Right atrium auricular region (tissue), 2 donors: ENCODE measurements at regions not wholly inside any gene's neighbourhood (a gene's known extent, or its start where the extent isn't known, plus 50 kb on each side); places are given as distances from the start of the nearest gene placed in this dataset.

Experiments
- DNase-seq: peaks from one replicate; pipeline ENCODE4 v3.0.0-alpha.2; 2019; ENCODE audit warnings: low spot score
- H3K27ac ChIP-seq, 2 donors: fragments of 200-600 bp; sonication (generic); 1 replicate in 1 of 2; 2 replicates in 1 of 2; pipeline ENCODE4 v1.5.1; 2016 to 2019
- H3K27me3 ChIP-seq, 2 donors: fragments of 200-600 bp; sonication (generic); one replicate each; pipeline versions ENCODE4 v1.5.1 to v1.6.0; 2017 to 2019
- H3K36me3 ChIP-seq: fragments of 200-600 bp; sonication (generic); one replicate; pipeline ENCODE4 v1.5.1; 2016
- H3K4me1 ChIP-seq, 2 donors: fragments of 200-600 bp; sonication (generic); one replicate each; pipeline versions ENCODE4 v1.5.1 to v1.6.0; 2017 to 2019
- H3K4me3 ChIP-seq, 2 donors: fragments of 200-600 bp; sonication (generic); 1 replicate in 1 of 2; 2 replicates in 1 of 2; pipeline ENCODE4 v1.5.1; 2017 to 2019; ENCODE audit warnings: mild to moderate bottlenecking in 1 of 2, moderate library complexity in 1 of 2
- H3K9me3 ChIP-seq, 2 donors: fragments of 200-600 bp; sonication (generic); one replicate each; pipeline ENCODE4 v1.5.1; 2019
- CTCF ChIP-seq, 2 donors: fragments of 200-600 bp; sonication (generic); IDR thresholded peaks; one replicate each; pipeline ENCODE4 v1.5.1; 2019; ENCODE audit warnings: antibody characterized with exemption in 2 of 2

GRCh38 chr2:226030788-226031646 is 631.5 kb downstream of the NYAP2 start:
- H3K4me1 ChIP-seq = peaks cover 0 to 12% of the 10 kb centered on the region in 2 donors
- no peaks in the 10 kb centered on the region for H3K27me3 ChIP-seq
- peak overlapping the region; percentile 38 to 55 for H3K4me3 ChIP-seq
- DNase-seq = peak; percentile 77
- no peaks in the 10 kb centered on the region for H3K9me3 ChIP-seq
- no peaks in the 10 kb centered on the region for H3K36me3 ChIP-seq
- peak overlapping the region; percentile 18 to 54 for H3K27ac ChIP-seq
- TF ChIP-seq CTCF (IDR thresholded peaks at IDR 0.05) = no peak

GRCh38 chr2:226030369-226030768 is 630.9 kb downstream of the NYAP2 start:
- Histone ChIP-seq H3K4me1 (peaks cover 0 to 12% of the 10 kb centered on the region in 2 donors), H3K27ac (peak overlapping the region in 1 of 2 donors; percentile 54), H3K27me3 (no peaks in the 10 kb centered on the region), H3K9me3 (no peaks in the 10 kb centered on the region), H3K36me3 (no peaks in the 10 kb centered on the region), H3K4me3 (peak overlapping the region; percentile 38 to 55)
- DNase-seq = no peak
- no peak for TF ChIP-seq CTCF (IDR thresholded peaks at IDR 0.05)

GRCh38 chr2:226023946-226024345 is 624.4 kb downstream of the NYAP2 start:
- Histone ChIP-seq H3K27me3 (no peaks in the 10 kb centered on the region), H3K4me3 (no peak overlapping the region), H3K27ac (no peak overlapping the region), H3K9me3 (no peaks in the 10 kb centered on the region), H3K36me3 (no peaks in the 10 kb centered on the region), H3K4me1 (no peaks in the 10 kb centered on the region)
- DNase-seq = no peak
- TF ChIP-seq CTCF (IDR thresholded peaks at IDR 0.05) = no peak

- peak in 1 of 2 donors; percentile 11 for TF ChIP-seq CTCF (IDR thresholded peaks at IDR 0.05)
- H3K9me3 ChIP-seq = no peaks in the 10 kb centered on the region
- no peaks in the 10 kb centered on the region for H3K36me3 ChIP-seq
- DNase-seq = no peak
- H3K4me1 ChIP-seq = no peaks in the 10 kb centered on the region
- H3K4me3 ChIP-seq = no peak overlapping the region
- H3K27me3 ChIP-seq = no peaks in the 10 kb centered on the region
- no peak overlapping the region for H3K27ac ChIP-seq
These were observed 623.9 kb downstream of the NYAP2 start for GRCh38 chr2:226023383-226023782.

- H3K4me1 ChIP-seq = no peaks in the 10 kb centered on the region
- H3K36me3 ChIP-seq = no peaks in the 10 kb centered on the region
- H3K27me3 ChIP-seq = no peaks in the 10 kb centered on the region
- DNase-seq = no peak
- no peak overlapping the region for H3K4me3 ChIP-seq
- H3K27ac ChIP-seq = no peak overlapping the region
- TF ChIP-seq CTCF (IDR thresholded peaks at IDR 0.05) = no peak
- no peaks in the 10 kb centered on the region for H3K9me3 ChIP-seq
These were observed 621.4 kb downstream of the NYAP2 start for GRCh38 chr2:226020956-226021355.
